ENCODE measurements at regions not wholly inside any gene's neighbourhood (a gene's known extent, or its start where the extent isn't known, plus 50 kb on each side); places are given as distances from the start of the nearest gene placed in this dataset.

DNA sequence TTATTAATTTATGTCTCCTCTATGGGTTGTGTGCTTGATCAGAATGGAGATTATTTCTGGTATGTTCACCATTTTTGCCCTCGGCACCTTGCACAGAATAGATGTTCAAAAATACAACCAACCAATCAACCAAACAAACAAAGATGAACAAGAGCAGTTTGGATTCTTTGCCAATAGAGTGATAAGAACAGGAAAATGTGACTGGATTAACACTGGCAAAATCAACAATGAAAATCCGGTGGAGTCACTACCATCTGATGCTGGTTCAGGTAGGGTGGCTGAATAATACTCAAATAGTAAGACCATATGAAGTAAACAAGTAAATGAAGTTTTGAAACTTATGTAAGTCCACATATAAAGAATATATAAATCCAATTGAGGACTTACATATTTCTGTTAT lies 685.0 kb upstream of the EPHA5 start:
- Histone ChIP-seq H3K9ac (no peak overlapping the region), H3K4me2 (ENCODE audit: unreplicated experiment) (no peak overlapping the region), H3K4me3 (no peak overlapping the region), H3K4me1 (ENCODE audit: insufficient read depth) (no peaks in the 10 kb centered on the region), H3K36me3 (ENCODE audit: low read depth) (no peaks in the 10 kb centered on the region), H3F3A (ENCODE audit: insufficient read depth) (no peaks in the 10 kb centered on the region), H3K9me2 (ENCODE audit: insufficient read depth) (no peaks in the 10 kb centered on the region), H3K79me2 (ENCODE audit: insufficient read depth) (no peaks in the 10 kb centered on the region), H3K27ac (no peak overlapping the region), H2AFZ (no peak overlapping the region), H3K27me3 (replicated peaks; ENCODE audit: insufficient read depth) (no peaks in the 10 kb centered on the region), H3K9me3 (ENCODE audit: low read depth) (no peaks in the 10 kb centered on the region), H4K20me1 (ENCODE audit: insufficient read depth) (no peaks in the 10 kb centered on the region)
- no peak for DNase-seq
- in situ Hi-C loops (cut with MboI) = no loop called here
- TF ChIP-seq EZH2 (IDR thresholded peaks at IDR 0.05; ENCODE audit: insufficient read depth, poor library complexity, severe bottlenecking) = no peak
- 9 to 13% methylated on average over 2 of the region's 2 CpGs for WGBS, 2 experiments (ENCODE audit: low coverage in 1 of 2, low lambda C conversion rate in 2 of 2, missing lambda C conversion rate in 2 of 2)

DNA sequence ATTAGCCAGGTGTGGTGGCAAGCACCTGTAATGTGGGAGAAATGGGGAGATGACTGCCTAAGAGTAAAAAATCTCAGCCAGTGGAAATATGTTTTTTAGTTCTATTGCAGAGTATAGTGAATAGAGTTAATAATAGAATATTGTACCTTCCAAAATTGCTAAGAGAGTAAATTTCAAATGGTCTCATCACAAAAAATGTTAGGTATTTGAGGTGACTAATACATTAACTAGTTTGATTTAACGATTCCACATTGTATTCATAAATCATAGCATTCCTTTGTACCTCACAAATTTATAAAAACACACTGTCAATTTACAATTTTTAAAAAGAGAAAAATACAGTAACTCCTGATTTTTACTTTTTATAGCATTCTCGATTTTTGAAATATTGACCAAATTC lies 681.5 kb upstream of the EPHA5 start:
- no peak for DNase-seq
- no peaks in the 10 kb centered on the region for H3K9me2 ChIP-seq (ENCODE audit: insufficient read depth)
- no peaks in the 10 kb centered on the region for H3K79me2 ChIP-seq (ENCODE audit: insufficient read depth)
- no peak overlapping the region for H2AFZ ChIP-seq
- TF ChIP-seq EZH2phosphoT487 (IDR thresholded peaks at IDR 0.05; ENCODE audit: insufficient read depth, low read depth) (no peak), EZH2 (IDR thresholded peaks at IDR 0.05; ENCODE audit: insufficient read depth, poor library complexity, severe bottlenecking) (no peak)
- no peak overlapping the region for H3K4me2 ChIP-seq (ENCODE audit: unreplicated experiment)
- H3K4me3 ChIP-seq = no peak overlapping the region
- H3F3A ChIP-seq (ENCODE audit: insufficient read depth) = no peaks in the 10 kb centered on the region
- WGBS, 2 experiments (ENCODE audit: low coverage in 1 of 2, low lambda C conversion rate in 2 of 2, missing lambda C conversion rate in 2 of 2) = 4 to 9% methylated on average over 2 of the region's 2 CpGs
- no peak overlapping the region for H3K27ac ChIP-seq
- no peaks in the 10 kb centered on the region for H3K36me3 ChIP-seq (ENCODE audit: low read depth)
- H3K27me3 ChIP-seq (replicated peaks; ENCODE audit: insufficient read depth) = no peaks in the 10 kb centered on the region
- no peaks in the 10 kb centered on the region for H4K20me1 ChIP-seq (ENCODE audit: insufficient read depth)
- H3K9ac ChIP-seq = no peak overlapping the region
- in situ Hi-C loops (cut with MboI) = no loop called here
- no peaks in the 10 kb centered on the region for H3K9me3 ChIP-seq (ENCODE audit: low read depth)
- H3K4me1 ChIP-seq (ENCODE audit: insufficient read depth) = no peaks in the 10 kb centered on the region

DNA sequence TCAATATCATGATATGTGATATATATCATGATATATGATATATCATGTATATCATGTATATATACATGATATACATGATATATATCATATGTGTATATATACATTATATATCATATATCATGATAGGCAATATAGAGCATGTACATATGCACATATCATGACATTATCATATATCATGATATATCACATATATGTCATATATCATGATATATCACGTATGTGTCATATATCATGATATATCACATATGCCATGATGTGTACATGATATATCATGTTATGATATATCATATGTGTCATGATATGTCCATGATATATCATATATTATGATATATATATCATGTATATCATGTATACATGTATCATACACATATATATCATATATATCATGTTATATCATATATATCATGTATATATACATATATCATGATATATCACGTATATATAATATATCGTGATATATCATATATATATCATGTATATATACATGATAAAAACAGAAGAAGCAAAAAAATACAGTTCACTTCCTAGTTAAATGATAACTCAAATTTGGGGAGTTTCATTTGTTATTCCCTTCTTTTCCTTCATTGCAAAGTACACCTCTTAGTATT lies 670.1 kb upstream of the EPHA5 start:
- no peak overlapping the region for H2AFZ ChIP-seq
- H4K20me1 ChIP-seq (ENCODE audit: insufficient read depth) = no peaks in the 10 kb centered on the region
- H3K27ac ChIP-seq = no peak overlapping the region
- H3K9ac ChIP-seq = no peak overlapping the region
- H3K4me2 ChIP-seq (ENCODE audit: unreplicated experiment) = no peak overlapping the region
- no peaks in the 10 kb centered on the region for H3K36me3 ChIP-seq (ENCODE audit: low read depth)
- TF ChIP-seq EZH2 (IDR thresholded peaks at IDR 0.05; ENCODE audit: insufficient read depth, poor library complexity, severe bottlenecking) = no peak
- no peak for TF ChIP-seq EZH2phosphoT487 (IDR thresholded peaks at IDR 0.05; ENCODE audit: insufficient read depth, low read depth)
- no peaks in the 10 kb centered on the region for H3K9me3 ChIP-seq (ENCODE audit: low read depth)
- WGBS, 2 experiments (ENCODE audit: low coverage in 1 of 2, low lambda C conversion rate in 2 of 2, missing lambda C conversion rate in 2 of 2) = 46 to 47% methylated on average over 3 of the region's 3 CpGs
- no peak overlapping the region for H3K4me3 ChIP-seq
- H3F3A ChIP-seq (ENCODE audit: insufficient read depth) = no peaks in the 10 kb centered on the region
- no peaks in the 10 kb centered on the region for H3K27me3 ChIP-seq (replicated peaks; ENCODE audit: insufficient read depth)
- DNase-seq = no peak
- 0 out of 2 replicates have a peak, but pooled peaks cover 6% of the 10 kb centered on the region for H3K9me2 ChIP-seq (ENCODE audit: insufficient read depth)
- H3K4me1 ChIP-seq (ENCODE audit: insufficient read depth) = no peaks in the 10 kb centered on the region
- in situ Hi-C loops (cut with MboI) = no loop called here
- H3K79me2 ChIP-seq (ENCODE audit: insufficient read depth) = no peaks in the 10 kb centered on the region

DNA sequence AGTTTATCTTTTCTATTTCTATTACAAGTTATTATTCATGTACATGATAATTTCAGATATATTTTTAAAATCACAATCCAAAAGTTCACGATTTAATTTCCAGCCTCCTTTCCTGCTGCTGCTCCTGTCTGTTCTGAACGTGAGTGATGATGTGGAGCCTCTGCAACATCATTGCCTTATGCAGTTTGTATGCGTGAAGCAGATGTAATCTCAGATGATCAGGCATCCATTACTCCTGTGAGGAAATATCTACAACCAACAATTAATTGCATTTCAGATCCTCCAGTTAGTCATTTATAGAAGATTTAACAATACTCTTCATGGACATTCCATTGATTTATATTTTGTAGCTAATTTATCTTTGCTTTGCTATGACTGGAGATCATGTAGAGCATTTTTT lies 668.7 kb upstream of the EPHA5 start:
- Histone ChIP-seq H3K4me1 (ENCODE audit: insufficient read depth) (no peaks in the 10 kb centered on the region), H3F3A (ENCODE audit: insufficient read depth) (no peaks in the 10 kb centered on the region), H3K4me3 (no peak overlapping the region), H3K27me3 (replicated peaks; ENCODE audit: insufficient read depth) (no peaks in the 10 kb centered on the region), H4K20me1 (ENCODE audit: insufficient read depth) (no peaks in the 10 kb centered on the region), H3K4me2 (ENCODE audit: unreplicated experiment) (no peak overlapping the region), H3K79me2 (ENCODE audit: insufficient read depth) (no peaks in the 10 kb centered on the region), H3K9ac (no peak overlapping the region), H2AFZ (no peak overlapping the region), H3K27ac (no peak overlapping the region), H3K9me2 (ENCODE audit: insufficient read depth) (0 out of 2 replicates have a peak, but pooled peaks cover 6% of the 10 kb centered on the region), H3K36me3 (ENCODE audit: low read depth) (no peaks in the 10 kb centered on the region), H3K9me3 (ENCODE audit: low read depth) (no peaks in the 10 kb centered on the region)
- in situ Hi-C loops (cut with MboI) = no loop called here
- no peak for DNase-seq
- TF ChIP-seq EZH2phosphoT487 (IDR thresholded peaks at IDR 0.05; ENCODE audit: insufficient read depth, low read depth) (no peak), EZH2 (IDR thresholded peaks at IDR 0.05; ENCODE audit: insufficient read depth, poor library complexity, severe bottlenecking) (no peak)
- 4 to 11% methylated on average over 3 of the region's 3 CpGs for WGBS, 2 experiments (ENCODE audit: low coverage in 1 of 2, low lambda C conversion rate in 2 of 2, missing lambda C conversion rate in 2 of 2)

DNA sequence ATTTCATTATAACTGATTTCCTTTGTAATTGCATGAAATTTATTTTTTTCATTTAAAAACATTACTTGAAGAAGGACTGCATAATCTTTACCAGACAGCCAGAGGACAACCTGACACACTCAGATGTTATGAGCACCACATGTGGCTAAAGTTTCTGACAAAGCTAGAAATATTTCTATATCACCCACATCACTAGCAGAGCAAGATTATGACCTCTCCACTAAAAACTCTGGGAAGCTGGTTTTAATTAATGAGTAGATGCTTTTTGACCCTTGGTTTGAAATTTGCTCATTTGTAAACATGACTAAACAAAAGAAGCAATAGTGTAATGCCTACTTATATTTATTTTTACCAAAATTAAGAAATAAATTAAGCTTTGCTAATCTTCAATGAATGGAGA lies 661.5 kb upstream of the EPHA5 start:
- no peaks in the 10 kb centered on the region for H3K27me3 ChIP-seq (replicated peaks; ENCODE audit: insufficient read depth)
- no peak overlapping the region for H3K4me3 ChIP-seq
- H3K4me1 ChIP-seq (ENCODE audit: insufficient read depth) = no peaks in the 10 kb centered on the region
- H4K20me1 ChIP-seq (ENCODE audit: insufficient read depth) = no peaks in the 10 kb centered on the region
- no peaks in the 10 kb centered on the region for H3K9me3 ChIP-seq (ENCODE audit: low read depth)
- H3K36me3 ChIP-seq (ENCODE audit: low read depth) = no peaks in the 10 kb centered on the region
- no peak overlapping the region for H3K27ac ChIP-seq
- in situ Hi-C loops (cut with MboI) = no loop called here
- H3K79me2 ChIP-seq (ENCODE audit: insufficient read depth) = no peaks in the 10 kb centered on the region
- no peaks in the 10 kb centered on the region for H3F3A ChIP-seq (ENCODE audit: insufficient read depth)
- no peak overlapping the region for H3K4me2 ChIP-seq (ENCODE audit: unreplicated experiment)
- DNase-seq = no peak
- no peak overlapping the region for H2AFZ ChIP-seq
- no peak overlapping the region for H3K9ac ChIP-seq
- TF ChIP-seq EZH2 (IDR thresholded peaks at IDR 0.05; ENCODE audit: insufficient read depth, poor library complexity, severe bottlenecking) = no peak
- TF ChIP-seq EZH2phosphoT487 (IDR thresholded peaks at IDR 0.05; ENCODE audit: insufficient read depth, low read depth) = no peak
- H3K9me2 ChIP-seq (ENCODE audit: insufficient read depth) = no peaks in the 10 kb centered on the region

Measured in GM23248 (cell line).